ENCODE measurements at regions not wholly inside any gene's neighbourhood (a gene's known extent, or its start where the extent isn't known, plus 50 kb on each side); places are given as distances from the start of the nearest gene placed in this dataset.

DNA sequence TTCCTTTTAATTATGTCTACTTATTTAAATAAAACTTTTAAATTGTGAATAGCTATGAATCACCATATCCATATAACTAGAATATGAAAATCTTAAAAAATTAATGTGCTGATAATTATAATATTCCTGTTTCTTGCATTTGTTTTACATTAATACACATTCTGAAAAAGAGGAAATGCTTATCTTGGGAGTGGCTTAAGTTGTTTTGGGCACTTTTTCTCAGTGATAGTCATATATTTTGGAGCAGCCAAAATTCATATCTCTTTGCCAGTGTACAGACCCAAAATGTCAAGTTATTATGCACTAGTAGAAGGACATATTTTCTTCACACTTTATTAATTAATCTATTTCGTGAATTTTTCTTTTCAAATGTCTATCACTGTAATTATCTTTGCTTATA lies 838.5 kb downstream of the USP25 start:
- no peak for DNase-seq

- no peak for DNase-seq
Observed at GRCh38 chr21:16568661-16569060, 838.9 kb downstream of the USP25 start.

DNA sequence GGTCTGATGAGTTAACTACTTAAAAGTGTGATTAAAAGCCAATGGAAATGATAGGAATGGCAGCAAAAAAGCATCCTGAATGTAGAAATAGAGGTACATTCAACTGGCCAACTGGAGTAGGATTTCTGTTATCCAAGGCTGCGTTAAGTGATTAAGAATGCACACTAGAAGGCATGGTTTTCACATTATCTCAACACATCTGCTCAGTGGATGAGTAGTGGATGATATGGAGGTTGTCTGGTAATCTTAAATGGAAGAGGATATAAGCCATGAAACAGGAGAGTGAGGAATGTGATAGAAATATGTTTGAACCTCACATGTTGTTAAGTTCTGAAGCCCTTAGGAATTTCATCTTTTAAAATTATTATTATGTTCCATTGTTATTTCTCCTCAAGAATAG lies 839.9 kb downstream of the USP25 start:
- no peak for DNase-seq

DNA sequence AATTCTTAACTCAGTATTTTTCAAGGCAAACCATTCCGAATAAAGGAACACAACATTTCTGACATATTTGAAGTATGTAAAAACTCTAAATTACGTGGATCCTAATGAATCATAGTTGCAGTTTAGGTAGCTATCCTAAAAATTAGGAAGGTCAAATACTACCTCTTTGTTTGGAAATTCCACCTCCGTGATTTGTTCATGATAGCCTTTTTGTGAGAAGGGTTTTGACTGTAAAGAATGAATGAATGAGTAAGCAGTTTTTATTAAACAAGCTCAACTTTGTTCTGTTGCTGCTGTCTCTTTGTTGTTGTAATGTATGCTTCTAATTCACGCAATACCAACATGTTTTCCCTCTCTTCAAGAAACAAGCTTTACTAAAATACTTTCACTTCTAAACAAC lies 840.4 kb downstream of the USP25 start:
- no peak for DNase-seq

DNA sequence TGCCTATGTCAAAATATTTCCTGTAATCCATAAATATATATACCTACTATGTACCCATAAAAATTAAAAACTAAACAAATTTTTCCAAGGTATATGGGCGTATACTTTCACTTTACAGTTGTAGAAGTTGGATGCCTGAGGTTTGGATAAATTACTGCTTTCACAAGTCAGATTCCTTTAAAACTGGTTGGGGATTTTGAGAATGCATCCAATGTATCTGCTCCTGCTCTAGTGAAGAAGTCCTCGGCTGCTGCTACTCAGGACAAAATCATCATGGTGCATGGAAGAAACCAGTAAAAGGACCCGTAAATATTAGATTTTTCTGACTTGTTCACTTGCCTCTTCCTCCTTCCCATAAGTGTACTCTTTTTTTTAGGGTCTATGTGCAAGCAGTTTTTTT lies 841.1 kb downstream of the USP25 start:
- DNase-seq = no peak

DNA sequence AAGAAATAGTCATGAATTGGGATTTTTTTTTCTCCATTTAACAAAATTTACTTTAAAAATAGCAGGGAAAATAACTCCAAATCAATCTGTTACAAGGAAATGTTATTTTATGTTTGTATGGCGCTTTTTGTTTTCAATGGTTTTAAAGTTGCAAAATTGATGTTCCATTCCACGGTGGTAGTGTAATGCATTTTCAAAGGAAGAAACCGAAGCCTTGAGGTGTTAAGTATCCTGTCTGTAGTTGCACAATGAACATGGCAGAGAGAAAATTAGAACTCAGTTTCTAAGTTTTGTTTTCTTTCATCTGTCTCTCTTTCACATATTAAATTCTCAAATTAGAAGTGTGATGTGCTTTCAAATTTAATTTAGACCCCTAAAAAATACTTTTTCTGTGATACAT lies 841.8 kb downstream of the USP25 start:
- DNase-seq = no peak

- no peak for DNase-seq
Observed at GRCh38 chr21:16572032-16572431, 842.2 kb downstream of the USP25 start.

DNA sequence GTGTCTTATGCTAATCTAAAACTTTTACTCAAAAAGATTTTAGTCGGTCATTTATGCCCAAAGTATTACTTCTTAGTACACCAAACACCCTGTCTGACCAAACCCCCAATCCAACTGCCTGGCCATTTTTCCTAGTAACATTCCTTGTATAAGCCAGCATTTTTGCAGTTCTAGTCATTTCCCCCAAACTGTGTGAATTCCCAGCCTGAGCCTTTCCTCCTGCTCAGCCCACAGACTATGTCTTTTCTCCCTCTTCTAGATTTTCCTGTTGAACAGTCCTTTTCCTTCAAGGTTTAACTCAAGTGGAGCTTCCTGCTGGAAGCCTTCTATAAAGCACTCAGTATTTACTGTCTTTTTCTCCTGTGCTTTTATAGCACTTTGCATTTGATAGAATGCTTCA lies 843.8 kb downstream of the USP25 start:
- no peak for DNase-seq

DNA sequence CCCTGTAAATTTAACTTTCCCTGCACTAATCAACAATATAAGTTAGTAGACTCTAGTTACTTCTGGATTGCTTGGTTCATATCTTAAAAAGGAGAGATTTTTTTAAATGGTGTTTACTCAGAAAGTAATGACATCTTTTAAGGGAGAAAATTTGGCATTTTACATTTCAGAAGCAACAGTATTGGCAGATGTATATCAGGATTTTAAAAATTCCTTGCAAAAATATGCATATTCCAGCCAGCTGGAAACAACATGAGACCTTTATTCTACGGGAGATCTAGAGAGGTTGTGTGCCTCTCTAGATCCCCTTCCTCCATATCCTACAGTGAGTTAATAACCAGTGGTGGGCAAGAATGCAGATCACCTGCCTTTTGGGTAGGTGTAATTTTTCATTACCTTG lies 848.2 kb downstream of the USP25 start:
- DNase-seq = no peak

DNA sequence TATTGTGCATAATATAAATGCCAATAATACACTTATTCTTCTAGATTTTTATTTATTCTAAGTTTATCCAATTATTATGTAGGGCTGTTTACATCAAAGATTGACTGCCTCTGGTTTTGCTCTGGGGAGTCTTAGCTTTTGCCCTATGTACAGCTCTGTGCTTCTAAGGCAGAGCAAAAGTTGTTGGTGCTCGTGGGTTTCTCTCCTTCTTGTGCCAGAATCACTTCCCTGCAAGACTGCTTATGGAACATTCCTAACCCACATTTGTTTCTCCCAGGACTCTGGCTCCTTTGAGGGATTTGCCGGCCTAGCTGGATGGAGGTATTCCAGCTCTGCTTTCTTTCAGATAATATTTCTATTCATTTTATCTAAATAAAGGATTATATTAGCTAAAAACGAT lies 849.1 kb downstream of the USP25 start:
- DNase-seq = no peak

GRCh38 chr21:16579538-16579937 lies 849.8 kb downstream of the USP25 start:
- DNase-seq = no peak

DNA sequence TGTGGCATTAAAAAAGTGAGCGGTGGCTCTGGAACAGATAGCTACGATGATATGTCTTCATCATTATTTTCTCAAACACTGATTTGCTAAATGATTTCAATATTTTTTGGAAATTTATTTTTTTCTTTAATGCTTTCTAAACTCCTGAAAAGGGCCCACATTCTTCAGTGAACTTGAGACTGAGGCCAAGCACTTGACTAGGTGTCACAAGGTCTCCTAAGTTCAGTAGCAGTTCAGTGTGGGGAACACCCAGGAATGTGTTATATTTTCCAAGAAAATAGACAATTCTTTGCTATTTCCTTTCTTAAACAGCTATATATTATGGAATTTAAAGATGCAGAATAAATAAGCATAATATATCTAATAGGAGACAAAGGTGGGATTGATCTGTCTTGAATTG lies 850.9 kb downstream of the USP25 start:
- no peak for DNase-seq

DNA sequence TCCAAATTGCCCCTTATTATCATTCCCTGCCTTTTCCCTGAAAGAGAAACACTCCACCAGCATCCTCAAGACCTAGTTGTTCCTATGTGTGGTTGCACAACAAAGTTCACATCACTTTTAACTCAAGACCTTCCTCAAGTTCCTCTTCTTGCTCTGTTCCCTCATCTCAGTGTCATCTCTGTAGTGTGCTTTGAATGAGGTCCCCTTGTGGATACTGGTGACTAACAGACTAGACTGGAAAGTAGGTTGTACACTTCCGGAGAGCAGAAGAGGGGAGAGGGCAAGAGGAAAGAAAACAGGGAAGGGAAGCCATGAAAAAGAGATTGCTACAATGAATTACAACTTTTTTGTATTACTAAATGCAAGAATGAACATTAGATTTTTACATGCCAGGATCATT lies 853.8 kb downstream of the USP25 start:
- DNase-seq = no peak

DNA sequence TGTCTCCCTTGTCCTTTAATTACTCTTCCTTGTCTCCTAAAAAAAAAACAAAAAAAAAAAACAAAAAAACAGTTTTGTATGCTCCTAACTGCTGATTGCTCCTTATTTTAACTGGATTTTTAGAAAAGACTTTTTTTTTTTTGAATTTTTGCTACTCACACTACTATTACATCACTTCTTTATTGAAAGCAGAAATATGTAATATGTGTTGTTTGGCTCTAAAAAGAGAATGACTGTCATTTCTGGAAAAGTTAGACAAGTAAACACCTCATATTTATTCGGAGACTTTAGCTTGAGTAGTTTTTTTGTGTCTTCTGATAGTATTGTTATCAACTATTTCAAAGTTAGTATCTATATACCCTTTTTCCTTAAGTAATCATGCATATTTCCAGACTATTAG lies 855.0 kb downstream of the USP25 start:
- DNase-seq = no peak

DNA sequence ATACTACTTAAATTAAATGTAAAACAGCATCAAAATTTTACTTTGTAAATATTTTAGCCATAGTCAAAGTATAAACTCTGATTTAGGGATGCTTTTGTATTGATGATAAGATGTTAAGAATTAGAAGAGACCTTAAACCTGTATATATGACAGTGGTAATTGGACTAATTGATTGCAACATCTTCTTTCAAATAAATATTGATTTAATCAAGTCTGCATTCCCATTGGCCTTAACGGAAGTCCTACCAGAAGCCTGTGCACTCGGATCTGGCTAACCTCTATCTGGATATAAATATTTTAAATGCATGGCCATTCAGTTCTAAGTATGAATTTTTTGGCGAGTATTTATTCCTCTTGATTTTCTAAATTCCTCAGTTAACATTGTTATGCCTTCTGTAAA lies 856.1 kb downstream of the USP25 start:
- DNase-seq = no peak

GRCh38 chr21:16587141-16587581 lies 857.4 kb downstream of the USP25 start:
- DNase-seq = no peak

DNA sequence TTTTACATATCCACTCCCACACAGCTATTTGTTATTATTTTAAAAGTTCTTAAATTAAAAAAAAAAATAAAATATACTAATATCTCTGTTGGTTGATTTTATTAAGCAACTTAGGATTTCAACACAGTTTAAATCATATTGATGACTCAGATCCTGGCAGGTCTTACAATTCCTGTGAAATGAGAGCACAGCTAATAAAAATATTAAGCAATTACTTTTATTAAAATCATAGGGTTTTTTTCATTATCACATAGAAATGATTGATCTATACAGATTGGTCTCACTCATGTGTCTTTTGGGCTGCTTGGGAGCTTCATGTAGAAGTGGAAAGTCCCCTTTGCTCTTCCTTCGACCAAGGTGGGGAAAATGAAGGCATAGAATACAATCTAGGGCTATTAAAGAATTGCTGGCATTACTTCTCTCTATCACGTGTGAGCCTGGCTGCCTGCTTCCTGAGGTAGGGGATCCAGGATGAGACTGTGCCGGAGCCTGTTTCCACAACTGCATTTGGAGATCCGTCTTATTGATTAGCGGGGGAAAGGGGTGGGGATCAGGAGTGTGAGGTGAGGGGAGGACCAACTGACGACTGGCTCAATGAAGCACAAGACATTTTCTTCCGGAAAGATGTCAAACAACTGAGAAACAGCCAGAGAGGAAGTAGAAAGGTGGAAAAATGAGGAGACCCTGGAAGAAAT lies 858.0 kb downstream of the USP25 start:
- no peak for DNase-seq

DNA sequence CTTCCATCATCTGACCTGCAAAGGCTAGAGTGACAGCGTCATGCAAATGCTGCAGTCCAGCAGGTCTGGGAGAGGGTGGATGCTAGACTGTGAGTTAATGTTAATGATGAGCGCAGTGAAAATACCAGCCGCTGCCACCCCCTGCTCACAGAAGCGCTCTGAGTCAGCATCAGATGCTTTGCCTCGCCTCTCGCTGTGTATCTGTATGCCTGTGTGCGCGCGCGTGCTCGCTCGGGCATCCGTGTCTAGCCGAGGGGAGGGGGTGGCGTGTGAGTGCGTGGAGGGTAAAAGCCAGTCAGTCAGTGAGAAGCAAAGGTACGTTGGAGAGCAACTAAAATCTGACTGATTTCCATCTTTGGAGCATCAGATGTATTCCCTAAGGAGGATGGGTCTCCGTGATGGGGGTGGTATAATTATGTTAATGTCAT lies 858.7 kb downstream of the USP25 start:
- DNase-seq = no peak

- no peak for DNase-seq
Observed at GRCh38 chr21:16589006-16589898, 859.5 kb downstream of the USP25 start.

- DNase-seq = no peak
Observed at GRCh38 chr21:16590186-16590585, 860.4 kb downstream of the USP25 start.

- no peak for DNase-seq
Observed at GRCh38 chr21:16590641-16591292, 861.0 kb downstream of the USP25 start.

DNA sequence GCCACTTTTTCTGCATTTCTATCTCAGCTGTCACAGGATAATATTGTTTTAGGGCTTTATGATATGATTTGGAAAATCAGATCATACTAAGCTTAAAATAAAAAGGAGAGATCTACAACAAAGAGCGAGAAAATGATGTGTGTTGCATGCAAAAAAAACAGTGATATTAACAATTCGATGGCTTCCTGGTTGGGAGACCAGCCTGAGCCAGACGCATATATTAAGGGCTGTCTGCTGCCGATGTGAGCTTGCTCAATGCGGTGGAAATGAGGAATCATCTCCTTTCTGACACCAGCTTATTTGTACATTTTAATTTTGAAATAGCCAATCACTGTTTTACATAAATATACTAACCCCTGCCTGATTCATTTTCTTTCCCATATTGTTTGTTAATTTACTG lies 862.6 kb downstream of the USP25 start:
- DNase-seq = no peak

DNA sequence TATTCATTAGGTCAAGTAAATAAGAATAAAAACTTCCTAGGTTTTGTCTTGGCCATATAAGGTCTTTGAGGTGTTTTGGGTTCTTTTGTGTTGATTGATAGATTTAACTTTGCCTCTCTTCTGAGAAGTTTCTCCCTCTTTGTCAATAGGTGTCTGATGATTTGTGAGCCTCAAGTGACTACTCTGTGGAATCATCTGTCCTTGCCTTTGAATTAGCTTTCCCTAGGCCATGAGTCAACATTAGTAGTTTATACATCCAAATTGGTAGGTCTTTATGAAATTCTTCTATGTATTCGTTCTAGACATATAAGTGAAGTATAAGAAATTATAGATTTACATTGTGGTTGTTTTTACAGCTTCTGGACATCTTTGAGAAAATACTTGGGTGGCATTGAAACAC lies 864.4 kb downstream of the USP25 start:
- DNase-seq = no peak

GRCh38 chr21:16596369-16596768 lies 866.6 kb downstream of the USP25 start:
- no peak for DNase-seq
